Mucosa of descending colon (tissue), 3 donors: ENCODE measurements at regions not wholly inside any gene's neighbourhood (a gene's known extent, or its start where the extent isn't known, plus 50 kb on each side); places are given as distances from the start of the nearest gene placed in this dataset.
A peak's percentile ranks its signal among the peaks of the same experiment; 100 is the strongest.
"Not testable (repeated sequence)": the region's sequence is repeated elsewhere in the genome, so short reads cannot be mapped to it uniquely, and the experiment has no call there.

Experiments used
- ATAC-seq: fragments of 200-7000 bp; cut with Tn5 transposase; one replicate; pipeline ENCODE4 v1.9.1; 2020; ENCODE audit warnings: mild to moderate bottlenecking, moderate library complexity
- DNase-seq, 3 donors: peaks; one replicate each; pipeline ENCODE4 v3.0.0-alpha.2; 2020
- H3K36me3 ChIP-seq: fragments of 200-600 bp; one replicate; pipeline ENCODE4 v1.8.0; 2021; ENCODE audit warnings: low read depth, mild to moderate bottlenecking
- H3K4me1 ChIP-seq: fragments of 200-600 bp; one replicate; pipeline ENCODE4 v1.8.0; 2021; ENCODE audit warnings: low read depth, mild to moderate bottlenecking
- H3K4me3 ChIP-seq: fragments of 200-600 bp; one replicate; pipeline ENCODE4 v1.8.0; 2021; ENCODE audit warnings: mild to moderate bottlenecking
- H3K9me3 ChIP-seq: fragments of 200-600 bp; one replicate; pipeline ENCODE4 v1.8.0; 2021; ENCODE audit warnings: mild to moderate bottlenecking
- intact Hi-C, 2 donors: fragments of 100-400 bp; cut with DNase I in 1 of 2; cut with micrococcal nuclease in 1 of 2; formaldehyde crosslinking; loops; one replicate each; pipeline versions ENCODE4 v1.11.0 to v1.11.1; 2022; cut with DNase I, micrococcal nuclease
- TF ChIP-seq, protein P1 (sequence below): fragments of 200-600 bp; IDR thresholded peaks from one replicate; pipeline ENCODE4 v1.8.0; 2022; ENCODE audit warnings: antibody characterized with exemption, mild to moderate bottlenecking
- donor health status: DM: no; HTN: no; CAD: no; lungs with moderate emphysema.
- donor health status: DM: no; HTN: no; CAD: no.
- donor health status: DM: no; HTN: yes; CAD: no.

GRCh38 chrX:120735966-120736365 lies 106.1 kb upstream of the C1GALT1C1 start:
- H3K36me3 ChIP-seq = no peaks in the 10 kb centered on the region
- TF ChIP-seq, protein P1, sequence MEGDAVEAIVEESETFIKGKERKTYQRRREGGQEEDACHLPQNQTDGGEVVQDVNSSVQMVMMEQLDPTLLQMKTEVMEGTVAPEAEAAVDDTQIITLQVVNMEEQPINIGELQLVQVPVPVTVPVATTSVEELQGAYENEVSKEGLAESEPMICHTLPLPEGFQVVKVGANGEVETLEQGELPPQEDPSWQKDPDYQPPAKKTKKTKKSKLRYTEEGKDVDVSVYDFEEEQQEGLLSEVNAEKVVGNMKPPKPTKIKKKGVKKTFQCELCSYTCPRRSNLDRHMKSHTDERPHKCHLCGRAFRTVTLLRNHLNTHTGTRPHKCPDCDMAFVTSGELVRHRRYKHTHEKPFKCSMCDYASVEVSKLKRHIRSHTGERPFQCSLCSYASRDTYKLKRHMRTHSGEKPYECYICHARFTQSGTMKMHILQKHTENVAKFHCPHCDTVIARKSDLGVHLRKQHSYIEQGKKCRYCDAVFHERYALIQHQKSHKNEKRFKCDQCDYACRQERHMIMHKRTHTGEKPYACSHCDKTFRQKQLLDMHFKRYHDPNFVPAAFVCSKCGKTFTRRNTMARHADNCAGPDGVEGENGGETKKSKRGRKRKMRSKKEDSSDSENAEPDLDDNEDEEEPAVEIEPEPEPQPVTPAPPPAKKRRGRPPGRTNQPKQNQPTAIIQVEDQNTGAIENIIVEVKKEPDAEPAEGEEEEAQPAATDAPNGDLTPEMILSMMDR = no peak
- DNase-seq (no peak), ATAC-seq (no peak)
- no peaks in the 10 kb centered on the region for H3K4me1 ChIP-seq
- H3K4me3 ChIP-seq = no peak overlapping the region
- intact Hi-C loops = no loop called here
- no peaks in the 10 kb centered on the region for H3K9me3 ChIP-seq

- TF ChIP-seq, protein P1 = no peak
- H3K36me3 ChIP-seq = no peaks in the 10 kb centered on the region
- no peak overlapping the region for H3K4me3 ChIP-seq
- H3K9me3 ChIP-seq = no peaks in the 10 kb centered on the region
- H3K4me1 ChIP-seq = no peaks in the 10 kb centered on the region
- intact Hi-C loops = no loop called here
- DNase-seq = peak in 1 of 3 donors; percentile 45
- ATAC-seq = no peak
These were observed 103.0 kb upstream of the C1GALT1C1 start for GRCh38 chrX:120732879-120733278.

DNA sequence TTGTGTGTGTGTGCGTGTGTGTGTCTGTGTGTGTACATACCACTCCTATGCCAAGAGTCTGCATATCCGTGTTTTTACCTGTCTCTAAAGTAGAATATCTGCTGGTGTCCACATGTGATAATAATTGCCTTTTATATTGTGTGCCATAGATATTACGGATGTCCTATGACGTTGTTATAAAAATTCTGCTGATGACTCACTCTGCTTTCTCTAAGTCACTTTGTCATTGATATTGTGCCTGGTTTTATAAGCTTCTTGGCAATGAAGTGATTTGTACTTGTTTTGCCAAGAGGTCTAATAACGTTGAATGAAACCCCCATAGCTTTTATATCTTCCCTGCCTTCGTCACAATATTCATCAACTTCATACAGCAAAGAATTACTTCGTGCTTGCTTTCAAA lies 102.6 kb upstream of the C1GALT1C1 start:
- DNase-seq (no peak), ATAC-seq (no peak)
- Histone ChIP-seq H3K4me1 (no peaks in the 10 kb centered on the region), H3K4me3 (no peak overlapping the region), H3K36me3 (no peaks in the 10 kb centered on the region), H3K9me3 (no peaks in the 10 kb centered on the region)
- intact Hi-C loops = no loop called here
- TF ChIP-seq, protein P1 = no peak

DNA sequence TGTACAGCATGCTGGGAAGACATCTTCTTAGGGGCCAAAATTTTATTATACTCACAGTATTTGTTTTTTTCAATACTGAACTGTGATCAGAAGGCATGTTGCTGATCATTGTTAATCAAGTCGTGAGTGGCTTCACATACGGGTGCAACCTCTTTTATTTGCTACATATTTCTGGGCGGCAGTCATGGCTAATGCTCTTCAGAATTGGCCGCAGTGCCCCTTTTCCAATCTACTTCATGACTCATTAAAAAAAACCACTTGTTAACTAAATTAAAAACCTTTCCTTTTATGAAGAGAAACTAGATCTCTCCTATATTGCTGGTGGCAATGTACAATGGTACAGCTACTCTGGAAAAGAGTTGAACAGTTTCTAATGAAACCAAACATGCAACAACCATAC lies 101.5 kb upstream of the C1GALT1C1 start:
- Histone ChIP-seq H3K36me3 (no peaks in the 10 kb centered on the region), H3K4me3 (no peak overlapping the region), H3K4me1 (no peaks in the 10 kb centered on the region), H3K9me3 (no peaks in the 10 kb centered on the region)
- DNase-seq (no peak), ATAC-seq (no peak)
- intact Hi-C loops = no loop called here
- TF ChIP-seq, protein P1 = no peak

GRCh38 chrX:120729506-120730255 lies 99.8 kb upstream of the C1GALT1C1 start:
- ATAC-seq, DNase-seq, H3K36me3 ChIP-seq, H3K9me3 ChIP-seq, H3K4me3 ChIP-seq, H3K4me1 ChIP-seq, intact Hi-C loops: not testable (repeated sequence)

GRCh38 chrX:120727911-120728310 lies 98.1 kb upstream of the C1GALT1C1 start:
- H3K4me3 ChIP-seq = no peak overlapping the region
- no peaks in the 10 kb centered on the region for H3K4me1 ChIP-seq
- DNase-seq (no peak), ATAC-seq (no peak)
- no peaks in the 10 kb centered on the region for H3K9me3 ChIP-seq
- intact Hi-C loops = no loop called here
- H3K36me3 ChIP-seq = no peaks in the 10 kb centered on the region
- TF ChIP-seq, protein P1 = no peak
